ENCODE measurements at regions not wholly inside any gene's neighbourhood (a gene's known extent, or its start where the extent isn't known, plus 50 kb on each side); places are given as distances from the start of the nearest gene placed in this dataset.

- no peak for TF ChIP-seq SIRT6 (IDR thresholded peaks at IDR 0.05; ENCODE audit: low read length)
- no peak for TF ChIP-seq CTCF (IDR thresholded peaks at IDR 0.05; ENCODE audit: control extremely low read depth in 1 of 3, insufficient read depth in 1 of 3, low read depth in 1 of 3, low read length in 3 of 3)
- TF ChIP-seq RNF2 (IDR thresholded peaks at IDR 0.05; ENCODE audit: borderline replicate concordance, low read depth, low read length, missing control alignments, poor library complexity, severe bottlenecking), result no peak
- TF ChIP-seq TAF1 (IDR thresholded peaks at IDR 0.05; ENCODE audit: low read depth, low read length), result no peak
- TF ChIP-seq YY1 (IDR thresholded peaks at IDR 0.05; ENCODE audit: low read depth, low read length), result no peak
- TF ChIP-seq CEBPB (IDR thresholded peaks at IDR 0.05; ENCODE audit: low read depth, low read length), result no peak
- TF ChIP-seq SIN3A (conservative IDR thresholded peaks at IDR 0.05 in 1 of 2, IDR thresholded peaks at IDR 0.05 in 1 of 2; ENCODE audit: low read depth in 1 of 2, low read length in 2 of 2), result no peak
- no peak for TF ChIP-seq POLR2A (IDR thresholded peaks at IDR 0.05; ENCODE audit: control extremely low read depth in 1 of 2, low read depth in 2 of 2, low read length in 2 of 2)
- no peak for TF ChIP-seq RFX5 (IDR thresholded peaks at IDR 0.05; ENCODE audit: borderline replicate concordance, low read depth, low read length)
- no peak for TF ChIP-seq KDM5A (IDR thresholded peaks at IDR 0.05; ENCODE audit: low read length)
- no peak for TF ChIP-seq CHD1 (IDR thresholded peaks at IDR 0.05; ENCODE audit: low read depth, low read length)
- no peak for TF ChIP-seq E2F6 (IDR thresholded peaks at IDR 0.05)
These were observed 134.6 kb upstream of the TCF21 start for GRCh38 chr6:133754298-133754697.

All from H1 (cell line).